Activated CD8-positive, alpha-beta T cell treated with anti-CD3 and anti-CD28 coated beads for 36 hours (primary cell): ENCODE measurements at regions not wholly inside any gene's neighbourhood (a gene's known extent, or its start where the extent isn't known, plus 50 kb on each side); places are given as distances from the start of the nearest gene placed in this dataset.
"Not testable (repeated sequence)": the region's sequence is repeated elsewhere in the genome, so short reads cannot be mapped to it uniquely, and the experiment has no call there.

Source experiments
- ATAC-seq: fragments of 200-7000 bp; cut with Tn5 transposase; one replicate; pipeline ENCODE4 v1.10.0; 2021; ENCODE audit warnings: mild to moderate bottlenecking, moderate library complexity
- CTCF ChIA-PET: fragments of 350-600 bp; sonication (Branson Sonifier 250); formaldehyde crosslinking; loops from one replicate; lab custom pipeline; 2021; ENCODE audit warnings: antibody characterized with exemption; lab: Charles Lee
- POLR2A ChIA-PET: fragments of 350-600 bp; sonication (Branson Sonifier 250); formaldehyde crosslinking; loops from one replicate; lab custom pipeline; 2021; ENCODE audit warnings: antibody characterized with exemption; lab: Charles Lee
- DNase-seq: peaks from one replicate; pipeline ENCODE4 v3.0.0-alpha.2; 2020
- H3K27ac Mint-ChIP-seq: one replicate; pipeline ENCODE4 v1.8.0; 2021; ENCODE audit warnings: mild to moderate bottlenecking, mixed read lengths
- H3K27me3 Mint-ChIP-seq: one replicate; pipeline ENCODE4 v1.8.0; 2021; ENCODE audit warnings: mixed read lengths
- H3K36me3 Mint-ChIP-seq: one replicate; pipeline ENCODE4 v1.8.0; 2021; ENCODE audit warnings: low read depth, mixed read lengths
- H3K4me1 Mint-ChIP-seq: one replicate; pipeline ENCODE4 v1.8.0; 2021; ENCODE audit warnings: low read depth, mixed read lengths
- H3K4me3 Mint-ChIP-seq: one replicate; pipeline ENCODE4 v1.8.0; 2021; ENCODE audit warnings: mild to moderate bottlenecking, moderate library complexity, mixed read lengths
- H3K9me3 Mint-ChIP-seq: one replicate; pipeline ENCODE4 v1.8.0; 2021; ENCODE audit warnings: mixed read lengths
- CTCF ChIP-seq: fragments of 200-600 bp; IDR thresholded peaks from one replicate; pipeline ENCODE4 v1.8.0; 2022; ENCODE audit warnings: antibody characterized with exemption, mild to moderate bottlenecking
- intact Hi-C: fragments of 100-400 bp; cut with micrococcal nuclease; formaldehyde crosslinking; loops from one replicate; pipeline ENCODE4 v1.10.0; 2022

DNA sequence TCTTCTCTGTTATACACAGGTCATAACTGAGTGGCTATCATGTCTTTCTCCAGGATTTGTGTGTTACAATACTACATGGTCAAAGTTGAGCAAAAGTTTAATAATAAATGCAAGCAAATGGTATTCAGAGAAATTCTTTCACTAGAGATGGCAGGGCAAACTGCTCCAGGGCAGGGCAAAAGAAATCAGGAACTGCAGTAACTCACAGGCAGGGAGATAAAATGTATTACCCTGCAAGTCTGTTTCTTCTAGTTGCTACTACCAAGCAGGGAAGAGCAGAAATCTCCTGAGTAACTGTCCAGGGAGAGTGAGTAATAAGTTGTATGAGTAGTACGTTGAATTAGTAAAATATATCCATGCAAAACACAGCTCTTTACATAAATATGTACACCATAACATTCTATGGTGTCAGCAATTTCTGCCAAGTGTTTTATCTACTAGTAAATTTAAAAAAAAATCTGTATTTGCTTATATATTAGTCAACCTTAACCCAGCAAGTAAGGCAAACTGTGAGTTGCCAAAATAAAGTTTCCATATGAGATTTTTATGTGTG is 404.1 kb downstream of the ZEB2 start:
- Mint-ChIP-seq H3K4me3 (no peak overlapping the region), H3K27me3 (no peaks in the 10 kb centered on the region), H3K36me3 (peaks cover 23% of the 10 kb centered on the region), H3K9me3 (peaks cover 5% of the 10 kb centered on the region), H3K4me1 (peaks cover 31% of the 10 kb centered on the region), H3K27ac (no peak overlapping the region)
- DNase-seq (no peak), ATAC-seq (no peak)
- POLR2A ChIA-PET: no interaction called here
- TF ChIP-seq CTCF: no peak
- CTCF ChIA-PET: no interaction called here
- intact Hi-C loops: no loop called here

DNA sequence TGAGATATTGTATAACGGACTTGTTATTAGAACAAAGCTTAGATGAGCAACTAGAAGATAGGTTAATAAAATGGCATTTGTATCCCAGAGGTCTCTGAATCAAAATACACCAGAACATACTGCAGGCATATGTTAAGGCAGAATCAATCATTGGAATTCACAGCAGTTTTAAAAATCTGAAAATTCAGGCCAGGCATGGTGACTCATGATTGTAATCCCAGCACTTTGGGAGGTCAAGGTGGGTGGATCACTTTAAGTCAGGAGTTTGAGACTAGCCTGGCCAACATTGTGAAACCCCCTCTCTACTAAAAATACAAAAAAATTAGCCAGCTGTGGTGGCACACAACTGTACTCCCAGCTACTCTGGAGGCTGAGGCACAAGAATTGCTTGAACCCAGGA is 405.2 kb downstream of the ZEB2 start:
- Mint-ChIP-seq H3K36me3 (peaks cover 26% of the 10 kb centered on the region), H3K27me3 (no peaks in the 10 kb centered on the region), H3K9me3 (peaks cover 5% of the 10 kb centered on the region), H3K4me1 (peaks cover 31% of the 10 kb centered on the region), H3K27ac (no peak overlapping the region), H3K4me3 (no peak overlapping the region)
- POLR2A ChIA-PET: no interaction called here
- CTCF ChIA-PET: no interaction called here
- ATAC-seq: no peak
- no peak for DNase-seq
- no peak for TF ChIP-seq CTCF
- intact Hi-C loops: no loop called here

- no peaks in the 10 kb centered on the region for H3K27me3 Mint-ChIP-seq
- no peak for DNase-seq
- H3K4me3 Mint-ChIP-seq: no peak overlapping the region
- peaks cover 17% of the 10 kb centered on the region for H3K9me3 Mint-ChIP-seq
- peaks cover 46% of the 10 kb centered on the region for H3K36me3 Mint-ChIP-seq
- H3K27ac Mint-ChIP-seq: no peak overlapping the region
- intact Hi-C loops: no loop called here
- no peak for ATAC-seq
- peaks cover 19% of the 10 kb centered on the region for H3K4me1 Mint-ChIP-seq
- ChIA-PET CTCF (no interaction called here), POLR2A (no interaction called here)
- no peak for TF ChIP-seq CTCF
Observed at GRCh38 chr2:144111437-144111836, 408.5 kb downstream of the ZEB2 start.

DNA sequence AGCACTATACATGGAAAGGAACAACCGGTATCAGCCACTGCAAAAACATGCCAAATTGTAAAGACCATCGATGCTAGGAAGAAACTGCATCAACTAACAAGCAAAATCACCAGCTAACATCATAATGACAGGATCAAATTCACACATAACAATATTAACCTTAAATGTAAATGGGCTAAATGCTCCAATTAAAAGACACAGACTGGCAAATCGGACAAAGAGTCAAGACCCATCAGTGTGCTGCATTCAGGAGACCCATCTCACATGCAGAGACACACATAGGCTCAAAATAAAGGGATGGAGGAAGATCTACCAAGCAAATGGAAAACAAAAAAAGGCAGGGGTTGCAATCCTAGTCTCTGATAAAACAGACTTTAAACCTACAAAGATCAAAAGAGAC is 413.8 kb downstream of the ZEB2 start:
- intact Hi-C loops, POLR2A ChIA-PET, ATAC-seq, H3K4me3 Mint-ChIP-seq, DNase-seq, H3K4me1 Mint-ChIP-seq, H3K27ac Mint-ChIP-seq, H3K27me3 Mint-ChIP-seq, CTCF ChIA-PET: not testable (repeated sequence)
- H3K36me3 Mint-ChIP-seq: peaks cover 41% of the 10 kb centered on the region
- peaks cover 23% of the 10 kb centered on the region for H3K9me3 Mint-ChIP-seq

GRCh38 chr2:144102386-144102785 is 417.5 kb downstream of the ZEB2 start:
- ATAC-seq: no peak
- intact Hi-C loops: no loop called here
- Mint-ChIP-seq H3K4me1 (peaks cover 14% of the 10 kb centered on the region), H3K36me3 (peaks cover 24% of the 10 kb centered on the region), H3K9me3 (peaks cover 13% of the 10 kb centered on the region), H3K27me3 (no peaks in the 10 kb centered on the region), H3K27ac (no peak overlapping the region), H3K4me3 (no peak overlapping the region)
- ChIA-PET CTCF (no interaction called here), POLR2A (interaction anchor here (0.8 kb wide), 1 partner anchor 16 kb away, joined by 3 read pairs; no protein-coding TSS in a partner anchor)
- DNase-seq: no peak
- no peak for TF ChIP-seq CTCF
